Right hindlimb (tissue), 1 donor: ENCODE measurements at regions not wholly inside any gene's neighbourhood (a gene's known extent, or its start where the extent isn't known, plus 50 kb on each side); places are given as distances from the start of the nearest gene placed in this dataset.

Source experiments
- DNase-seq: peaks from one replicate; pipeline ENCODE4 v3.0.0-alpha.2; 2018

DNA sequence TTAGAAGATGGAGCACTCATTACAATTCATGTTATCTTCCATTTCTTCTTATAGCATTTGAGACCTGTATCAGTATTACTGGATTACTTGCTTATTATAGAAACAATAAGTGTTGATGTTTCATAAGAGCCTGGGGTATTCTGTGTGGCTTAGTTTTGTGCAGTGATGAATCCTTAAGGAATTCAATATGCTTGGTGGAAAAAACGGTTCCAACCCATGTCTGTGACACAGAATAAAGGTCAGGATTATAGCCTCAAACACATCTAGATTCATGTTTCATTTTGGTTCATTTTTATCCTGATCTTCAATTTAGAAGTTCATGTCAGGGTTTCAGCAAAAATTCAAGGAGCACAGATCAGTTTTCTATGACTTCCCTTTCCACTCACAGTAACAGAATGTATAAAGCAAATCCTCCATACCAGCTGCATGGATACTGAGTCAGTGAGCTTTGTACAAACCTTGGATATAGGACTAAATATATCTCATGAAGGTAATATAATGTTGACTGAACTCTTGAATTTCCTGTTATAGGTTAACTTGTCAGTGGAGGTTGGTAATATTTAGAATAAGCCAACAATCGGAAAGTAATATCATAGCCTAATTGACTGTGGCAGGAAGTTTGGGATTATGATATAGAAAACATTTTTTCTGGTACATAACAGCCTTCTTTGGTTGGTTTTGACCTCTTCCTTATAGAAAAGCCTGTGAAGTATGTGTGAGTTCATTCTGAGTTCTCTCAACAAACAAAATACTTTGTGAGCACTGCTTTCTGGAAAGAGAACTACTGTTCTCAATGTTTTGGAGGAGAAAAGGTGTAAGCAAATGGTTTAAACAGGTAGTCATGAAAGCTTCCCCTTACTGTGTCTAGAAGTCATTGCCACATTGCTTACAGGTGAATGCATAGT lies 218.2 kb upstream of the TPM1 start:
- DNase-seq: no peak

DNA sequence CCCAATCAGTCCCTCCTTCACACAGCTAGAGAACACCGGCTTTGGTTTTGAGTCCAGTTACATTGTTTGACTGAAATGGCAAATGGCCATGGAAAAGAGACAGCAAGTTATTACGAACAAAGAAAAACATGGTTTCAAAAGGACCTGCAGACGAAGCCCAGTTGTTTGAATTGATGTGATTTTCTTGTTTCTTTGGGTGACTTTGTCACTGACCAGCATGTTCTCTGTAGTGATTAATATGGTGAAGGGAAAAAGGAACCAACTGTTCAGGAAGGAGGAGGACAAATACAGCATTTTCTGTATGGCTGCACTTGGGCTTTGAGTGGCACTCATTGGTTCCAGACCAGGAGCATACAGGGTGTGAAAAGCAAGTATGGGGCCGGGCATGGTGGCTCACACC lies 217.4 kb upstream of the TPM1 start:
- DNase-seq: no peak

DNA sequence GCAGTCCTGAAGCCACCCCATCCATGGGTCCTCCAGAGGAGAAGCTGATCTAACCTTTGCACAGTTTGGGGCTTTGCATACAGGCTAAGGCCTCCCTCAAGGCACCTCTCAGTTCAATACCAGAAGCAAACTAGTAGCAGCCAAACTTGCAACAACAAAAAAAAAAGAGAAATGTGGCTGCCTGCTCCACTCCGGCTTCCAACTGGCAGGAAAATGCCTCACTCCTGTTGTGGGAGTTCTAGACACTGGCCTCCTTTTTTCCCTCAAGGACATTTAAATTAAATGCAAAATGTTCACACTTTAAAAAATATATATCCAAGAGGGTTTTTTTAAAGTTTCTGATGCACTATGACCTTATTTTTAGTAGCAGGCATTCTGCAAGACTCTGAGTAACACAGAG lies 216.0 kb upstream of the TPM1 start:
- DNase-seq: no peak

DNA sequence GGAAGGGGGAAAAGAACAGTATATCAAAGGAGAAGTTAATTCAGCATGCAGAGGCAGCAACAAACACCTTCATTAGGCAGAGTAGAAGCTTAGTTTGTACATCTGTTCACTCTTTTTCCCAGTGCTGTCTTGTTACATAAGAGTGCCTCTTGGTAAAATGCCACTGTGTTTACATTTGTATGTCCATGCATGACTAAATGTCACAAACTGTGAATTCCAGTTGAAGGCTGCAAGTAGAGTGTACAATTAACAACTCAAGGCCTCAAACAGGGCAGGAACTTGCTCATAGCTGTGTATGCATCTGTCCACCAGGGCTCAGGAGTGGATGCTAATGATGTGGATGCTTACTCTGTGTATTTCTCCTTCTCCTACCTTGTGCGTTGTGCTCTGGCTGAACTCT lies 214.2 kb upstream of the TPM1 start:
- DNase-seq: no peak

DNA sequence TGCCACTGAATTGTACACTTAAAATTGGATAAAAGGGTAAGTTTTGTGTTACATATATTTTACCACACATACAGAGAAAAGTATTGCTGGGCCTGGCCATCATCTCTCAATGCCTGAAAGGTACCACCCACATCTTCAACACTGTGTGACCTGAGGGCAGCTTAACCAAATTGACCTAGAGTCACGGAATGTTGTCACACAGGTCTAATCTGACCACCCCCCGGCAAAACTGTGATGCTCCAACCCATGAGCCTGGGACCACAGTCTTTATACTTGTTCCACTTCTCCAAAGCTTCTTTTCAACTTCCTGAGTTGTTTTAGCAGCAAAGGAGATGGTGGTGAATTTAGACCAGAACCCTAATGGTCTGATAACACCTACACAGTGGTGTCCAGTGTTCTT lies 210.3 kb upstream of the TPM1 start:
- no peak for DNase-seq

DNA sequence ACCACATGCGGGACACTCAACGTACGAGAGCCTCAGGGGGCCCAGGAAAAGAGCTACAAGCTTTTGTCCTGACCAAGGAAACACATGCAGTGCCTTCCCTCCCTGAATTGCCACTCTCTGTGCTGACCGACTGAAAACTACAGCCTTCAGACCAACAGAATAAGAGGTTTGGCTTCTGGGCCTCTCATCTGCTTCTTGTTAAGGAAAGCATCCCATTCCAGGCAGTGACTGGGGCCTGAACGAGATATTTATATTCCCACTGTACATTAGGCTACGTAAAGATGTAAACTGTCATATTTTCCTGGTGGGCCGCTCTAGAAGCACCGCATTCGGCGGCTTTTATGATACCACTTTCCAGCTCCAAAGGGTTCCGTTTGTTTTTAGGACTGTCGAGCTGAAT lies 208.9 kb upstream of the TPM1 start:
- DNase-seq: peak; percentile 79

DNA sequence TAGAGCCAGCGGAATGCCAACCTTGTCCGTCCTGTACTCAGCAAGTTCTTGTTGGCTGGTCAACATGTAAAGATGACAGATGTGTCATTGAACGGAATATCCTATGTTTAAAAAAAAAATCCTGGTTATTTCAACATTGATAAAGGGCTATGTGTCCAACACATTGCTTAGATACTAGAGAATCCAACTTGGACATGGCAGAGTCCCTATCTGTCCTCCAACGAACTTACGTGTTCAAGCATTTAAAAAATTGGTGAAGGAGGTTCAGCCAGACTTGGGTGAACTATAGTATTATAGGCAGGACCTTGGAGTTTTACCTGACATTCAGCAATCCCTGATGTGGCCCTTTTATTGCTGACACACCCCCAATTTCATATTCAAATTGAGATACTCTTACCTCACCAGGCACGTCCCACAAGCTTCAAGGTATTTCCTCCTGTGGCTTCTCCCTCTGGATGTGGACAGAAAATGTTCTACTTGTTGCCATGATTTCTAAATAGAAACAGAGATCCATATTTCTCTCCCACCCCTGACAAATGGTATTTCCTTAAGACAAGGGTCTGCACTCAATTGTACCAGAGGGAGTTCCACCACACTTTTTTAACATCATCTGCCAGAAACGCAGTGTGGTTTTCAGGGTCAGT lies 207.7 kb upstream of the TPM1 start:
- no peak for DNase-seq

DNA sequence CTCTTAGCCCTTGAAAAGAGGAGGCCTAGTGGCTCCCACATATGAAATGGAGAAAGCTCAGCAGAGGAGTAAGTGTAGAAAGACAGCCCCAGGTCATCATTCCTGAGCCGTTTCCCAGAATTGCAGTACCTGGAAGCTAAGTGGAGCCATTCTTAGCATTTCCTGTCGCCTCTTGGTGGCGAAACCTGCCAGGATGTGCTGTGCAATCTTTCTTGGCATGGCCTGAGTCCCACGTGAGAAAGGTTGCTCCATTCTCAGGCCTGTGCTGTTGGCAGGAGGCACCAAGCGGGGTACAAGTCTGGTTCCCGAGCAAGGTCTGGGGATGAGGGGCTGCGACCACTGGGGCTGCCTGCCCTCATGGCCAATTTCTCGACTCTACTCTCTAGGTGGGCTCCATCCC lies 207.2 kb upstream of the TPM1 start:
- no peak for DNase-seq

DNA sequence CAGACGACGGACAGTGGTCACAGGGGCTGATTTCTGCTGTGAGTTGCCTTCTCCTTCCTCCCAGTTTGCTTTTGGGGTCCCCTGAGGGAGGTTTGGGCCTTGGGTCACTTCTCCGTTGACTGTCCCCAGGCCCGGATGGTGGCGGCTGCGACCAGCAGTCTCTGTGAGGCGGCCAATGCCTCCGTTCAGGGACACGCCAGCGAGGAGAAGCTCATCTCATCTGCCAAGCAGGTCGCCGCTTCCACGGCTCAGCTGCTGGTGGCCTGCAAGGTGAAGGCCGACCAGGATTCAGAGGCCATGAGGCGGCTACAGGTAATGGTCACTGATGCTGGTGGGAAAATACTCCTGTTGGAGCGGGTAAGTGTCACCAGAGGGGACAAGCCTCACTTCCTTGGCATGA lies 206.8 kb upstream of the TPM1 start:
- DNase-seq: no peak

DNA sequence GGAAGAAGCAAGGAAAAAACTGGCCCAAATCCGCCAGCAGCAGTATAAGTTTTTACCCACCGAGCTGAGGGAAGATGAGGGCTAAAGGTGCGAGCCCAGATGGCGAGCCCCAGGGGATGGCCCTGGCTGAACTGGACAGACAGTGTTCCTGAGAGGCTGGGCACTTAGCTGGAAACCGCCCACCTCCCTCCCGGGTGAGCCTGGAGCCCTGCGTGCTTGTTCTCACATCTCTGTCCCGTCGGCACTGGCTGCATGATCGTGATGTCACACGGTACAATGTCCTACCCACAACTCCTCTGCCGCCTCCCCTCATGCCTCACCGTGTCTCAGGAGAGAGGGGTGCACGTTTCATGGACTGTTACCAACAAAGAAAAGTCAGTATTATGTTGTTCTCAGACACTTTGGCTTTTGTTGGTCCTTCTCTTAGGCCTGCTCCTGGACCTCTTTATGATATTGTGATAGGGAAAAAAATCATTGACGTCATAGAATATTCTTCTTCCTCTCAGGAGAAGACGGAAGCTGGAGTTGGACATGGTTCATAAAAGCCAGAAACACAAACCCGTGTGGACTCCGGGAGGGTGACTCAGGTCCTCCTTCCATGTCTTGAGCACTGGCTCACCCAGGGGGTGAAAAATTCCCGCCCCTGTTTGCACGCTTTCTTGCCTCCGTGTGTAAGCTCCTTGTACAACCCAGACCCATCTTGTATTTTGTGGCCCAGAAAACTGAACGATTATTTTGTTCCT lies 201.8 kb upstream of the TPM1 start:
- DNase-seq: no peak

DNA sequence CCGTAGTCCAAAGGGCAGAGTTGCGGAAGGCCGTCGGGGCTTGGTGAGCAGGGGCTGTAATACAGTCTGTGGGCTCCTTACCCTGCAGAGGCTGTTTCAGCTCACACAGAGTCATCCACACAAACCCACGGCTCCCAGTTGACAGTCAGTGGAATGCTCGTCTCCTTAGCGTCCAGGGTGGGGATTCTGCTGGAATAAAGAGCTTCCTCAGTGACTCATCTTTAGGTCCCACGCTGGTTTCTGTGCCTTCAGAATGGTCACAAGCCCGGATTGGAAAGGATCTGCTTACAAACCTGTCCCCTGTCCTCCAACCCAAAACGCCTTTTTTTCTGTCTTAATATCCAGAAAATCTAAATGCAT lies 201.3 kb upstream of the TPM1 start:
- DNase-seq: no peak

DNA sequence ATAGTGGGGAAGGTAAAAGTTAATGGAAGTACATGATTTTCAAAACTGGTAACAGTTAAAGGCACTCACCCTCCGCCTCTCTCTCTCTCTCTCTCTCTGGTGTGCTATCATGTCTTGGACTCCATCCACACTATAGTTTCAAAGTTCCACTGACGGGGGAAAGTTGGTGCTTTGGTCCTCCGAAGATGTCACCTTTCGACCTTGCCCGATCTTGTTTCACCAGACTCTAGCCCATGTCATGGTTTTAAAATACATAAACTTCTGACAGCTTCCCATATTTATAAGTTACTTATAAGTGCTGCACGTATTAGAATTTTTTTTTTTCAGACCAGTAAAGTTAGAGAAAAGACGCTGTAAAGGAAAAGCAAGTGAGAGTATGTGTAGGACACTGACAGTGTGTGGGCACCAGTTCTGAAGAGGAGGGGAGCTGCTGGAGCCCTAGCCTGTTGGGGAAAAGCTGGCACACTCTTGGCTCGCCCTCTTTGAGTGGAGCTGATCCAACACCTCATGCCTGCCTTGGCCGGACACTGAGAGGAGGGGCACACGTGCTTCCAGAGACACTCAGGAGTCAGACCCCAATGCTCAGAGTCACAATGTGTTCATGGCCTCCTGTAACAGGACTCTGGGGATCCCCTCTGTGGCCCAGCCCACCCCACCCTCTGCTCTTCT lies 200.5 kb upstream of the TPM1 start:
- no peak for DNase-seq

DNA sequence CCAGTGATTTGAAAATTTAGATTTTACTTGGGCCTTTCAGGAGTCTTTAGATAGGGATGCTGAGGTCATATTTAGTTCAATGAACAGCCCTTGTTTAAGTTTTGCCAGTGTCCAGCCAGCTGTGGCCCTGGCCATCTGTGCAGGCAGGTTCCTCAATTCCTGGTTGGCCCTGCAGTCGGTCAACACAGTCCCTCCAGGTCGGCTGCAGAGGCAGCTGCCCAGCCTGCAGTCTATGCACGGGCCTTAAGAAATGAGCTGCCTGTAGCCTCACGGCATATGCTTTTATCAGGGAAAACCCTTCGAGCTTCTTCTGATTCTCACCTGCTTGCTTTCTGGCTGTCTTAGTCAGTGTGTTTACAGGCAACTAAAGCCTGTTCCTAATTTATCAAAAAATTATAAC lies 199.2 kb upstream of the TPM1 start:
- DNase-seq: no peak

DNA sequence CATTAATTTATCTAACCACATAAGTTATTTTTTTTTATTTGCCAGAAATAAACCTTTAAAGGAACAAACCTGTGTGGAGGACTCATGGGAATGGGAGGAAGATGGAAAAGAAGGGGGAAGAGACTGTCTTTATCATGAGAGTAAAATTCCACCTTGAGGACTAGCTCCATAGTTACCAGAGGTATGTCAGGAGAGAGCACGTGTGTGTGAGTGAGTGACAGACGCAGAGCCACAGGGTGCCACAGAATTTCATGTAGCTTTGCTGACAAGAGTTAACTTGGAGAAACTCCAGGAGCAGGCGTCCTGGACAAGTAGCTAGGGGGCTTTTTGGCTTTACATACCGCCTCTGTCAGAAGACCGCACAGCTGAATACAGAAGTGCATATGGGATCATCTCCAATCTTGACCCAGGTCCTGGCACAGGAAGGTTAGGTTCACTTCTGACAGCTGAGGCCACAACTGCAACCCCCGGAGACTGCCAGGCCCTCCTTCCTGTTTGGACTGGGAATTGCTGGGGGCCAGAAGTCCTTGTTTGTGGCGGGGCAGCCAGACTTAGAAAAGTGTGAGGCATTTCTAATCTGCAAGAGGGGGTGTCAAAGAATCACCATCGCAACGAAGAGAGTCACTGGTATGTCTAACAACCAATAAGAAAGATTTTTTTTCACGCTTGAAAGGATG lies 197.8 kb upstream of the TPM1 start:
- DNase-seq: no peak

DNA sequence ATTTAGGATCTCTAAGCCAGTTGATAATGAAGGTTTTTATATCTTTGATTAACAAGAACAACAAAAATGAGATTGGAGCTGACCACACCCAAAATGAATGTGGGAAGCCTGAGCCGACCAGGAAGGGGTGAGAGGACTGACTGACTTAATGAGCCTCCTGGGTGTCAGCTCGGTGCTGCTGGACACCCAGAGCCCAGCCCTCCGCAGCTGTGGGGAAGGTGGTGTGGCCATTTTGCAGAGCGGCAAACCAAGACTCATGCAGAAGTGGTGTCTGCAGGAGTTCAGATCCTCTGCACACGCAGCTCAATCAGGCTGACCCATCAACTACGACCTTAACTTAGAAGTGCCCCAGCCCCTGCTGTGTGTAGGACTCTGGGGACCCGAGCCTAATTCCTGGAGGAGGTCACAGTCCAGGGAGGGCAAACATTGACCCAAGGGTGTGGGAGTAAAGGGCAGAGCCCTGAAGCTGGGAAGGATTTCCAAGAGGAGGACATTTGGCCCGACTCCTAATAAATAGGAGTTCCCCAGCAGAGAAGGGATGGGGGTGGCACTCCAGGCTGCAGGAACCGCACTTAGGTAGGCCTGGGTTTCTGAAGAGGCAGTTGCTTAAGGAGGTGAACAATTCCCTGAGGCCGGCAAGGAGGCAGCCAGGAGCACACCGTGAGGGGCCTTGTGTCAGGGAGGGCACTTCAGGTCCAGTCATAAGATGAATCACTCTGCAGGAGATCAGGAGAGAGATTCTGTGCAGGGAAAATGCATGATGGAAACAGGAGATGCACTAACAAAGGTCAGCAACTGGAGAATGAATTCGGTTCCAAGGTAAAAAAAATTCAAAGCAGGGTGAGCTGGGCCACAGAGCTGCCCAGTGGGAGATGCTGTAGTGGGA lies 197.1 kb upstream of the TPM1 start:
- DNase-seq: no peak

DNA sequence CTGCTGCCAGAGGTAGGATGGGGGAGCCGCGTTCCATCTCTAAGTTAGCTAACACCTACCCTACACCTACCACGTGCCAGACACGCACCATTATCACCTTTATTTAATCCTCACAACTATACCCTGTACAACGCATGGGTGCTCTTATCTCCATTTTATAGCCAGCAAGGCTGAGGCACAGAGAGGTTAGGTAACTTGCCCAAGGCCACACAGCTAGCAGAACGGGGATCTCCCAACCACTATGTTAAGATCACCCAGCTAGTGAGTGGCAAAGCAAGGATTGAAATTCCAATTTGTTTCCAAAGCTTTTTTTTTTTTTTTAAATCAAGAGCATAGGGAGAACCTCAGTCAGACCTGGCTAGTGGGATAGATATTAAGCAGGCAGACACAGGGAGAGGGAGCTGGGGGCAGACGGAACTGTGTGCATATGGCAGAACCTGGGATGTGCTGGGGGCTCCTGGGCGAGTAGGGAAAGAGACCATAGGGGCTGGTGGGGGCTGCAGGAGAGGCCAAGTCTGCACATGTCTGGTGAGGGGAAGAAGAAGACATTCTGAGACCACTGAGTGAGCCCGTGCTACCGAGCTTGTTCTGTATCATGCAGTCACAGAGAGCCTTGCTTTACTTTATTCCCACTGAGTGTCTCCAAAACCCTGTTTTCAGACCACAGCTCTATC lies 196.3 kb upstream of the TPM1 start:
- no peak for DNase-seq

DNA sequence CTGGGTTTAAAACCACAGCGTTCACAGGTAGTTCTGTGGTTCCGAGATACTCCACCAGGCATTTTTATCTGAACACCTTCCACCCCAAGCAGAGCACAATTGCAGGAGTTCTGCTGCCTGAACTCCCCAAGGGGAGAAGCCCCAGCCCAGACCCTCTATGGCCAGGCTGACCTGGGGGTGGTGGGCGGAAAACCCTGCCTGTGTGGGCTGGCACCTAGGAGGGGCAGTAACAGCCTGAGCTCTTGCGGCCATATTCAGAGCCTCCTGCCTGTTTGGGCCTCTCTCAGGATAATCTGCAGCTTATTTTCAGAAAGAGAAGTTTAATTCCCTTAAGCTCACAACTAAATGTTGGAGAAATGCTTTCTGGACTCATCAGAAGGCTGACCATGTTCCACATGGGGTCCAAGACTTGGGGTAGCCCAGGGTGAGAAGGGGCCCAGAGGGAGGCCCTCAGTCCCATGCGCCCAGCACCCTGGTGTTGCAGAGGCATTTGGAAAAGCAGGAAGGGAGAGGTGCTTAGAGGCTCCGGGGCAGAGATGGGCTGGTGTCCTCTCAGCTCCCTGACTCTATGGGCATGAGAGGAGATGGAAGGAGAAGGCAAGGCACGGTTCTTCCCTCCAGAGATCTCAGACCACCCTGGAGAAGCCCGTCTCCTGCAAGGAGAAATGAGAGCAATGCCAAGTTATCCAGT lies 195.6 kb upstream of the TPM1 start:
- no peak for DNase-seq

DNA sequence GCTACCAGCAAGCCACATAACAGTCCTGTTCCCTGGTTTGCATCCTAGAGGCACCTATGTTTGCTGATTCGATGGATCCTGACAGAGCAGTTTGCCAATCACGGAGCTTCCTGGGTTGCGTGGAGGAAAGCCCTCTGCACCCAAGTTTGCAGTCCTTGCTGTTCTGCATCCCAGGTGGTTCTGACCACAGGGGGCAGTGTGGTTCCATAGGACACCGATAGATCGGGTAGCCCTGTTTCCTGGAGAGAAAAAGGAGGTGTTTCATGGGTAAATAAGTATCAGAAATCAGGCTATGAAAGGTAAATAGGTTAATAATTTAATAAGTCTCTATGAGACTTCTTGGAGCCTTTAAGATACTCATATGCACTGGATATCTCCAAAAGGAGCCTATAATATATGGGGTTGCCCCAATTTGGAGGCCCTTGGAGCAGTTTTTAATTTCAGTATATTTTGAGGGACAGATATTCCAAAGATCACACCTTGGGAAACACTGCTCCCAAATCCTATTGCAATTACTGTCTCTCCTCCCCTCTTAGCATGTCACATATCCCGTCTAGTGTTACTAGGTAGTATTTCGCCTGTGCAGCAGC lies 194.6 kb upstream of the TPM1 start:
- peak; percentile 65 for DNase-seq

DNA sequence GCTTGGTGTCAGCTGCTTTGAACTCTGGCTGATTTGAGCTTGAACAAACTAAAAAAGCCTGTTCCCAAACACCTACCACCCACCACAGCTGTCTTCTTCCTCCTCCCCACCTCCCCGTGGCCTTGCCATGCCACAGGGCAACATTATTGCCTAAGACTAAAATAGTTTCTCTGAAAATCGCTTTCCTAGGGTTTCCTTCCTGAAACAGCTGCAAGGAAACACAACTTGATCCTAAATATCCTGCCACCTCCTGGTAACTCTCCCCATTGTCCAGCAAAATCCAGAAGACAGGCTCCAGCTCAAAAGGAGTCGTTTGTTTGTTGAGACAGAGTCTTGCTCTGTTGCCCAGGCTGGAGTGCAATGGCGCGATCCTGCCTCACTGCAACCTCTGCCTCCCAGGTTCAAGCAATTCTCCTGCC lies 193.9 kb upstream of the TPM1 start:
- no peak for DNase-seq
